HEK293 (cell line): ENCODE measurements at regions not wholly inside any gene's neighbourhood (a gene's known extent, or its start where the extent isn't known, plus 50 kb on each side); places are given as distances from the start of the nearest gene placed in this dataset.

Source experiments
- CTCF ChIA-PET: fragments of 350-600 bp; formaldehyde crosslinking; extraction: SDS; loops from one replicate; lab custom pipeline; 2021; ENCODE audit warnings: antibody characterized with exemption; lab: Yijun Ruan, JAX
- POLR2A ChIA-PET: fragments of 300-600 bp; formaldehyde crosslinking; extraction: SDS; loops from one replicate; lab custom pipeline; 2020; ENCODE audit warnings: antibody characterized with exemption, inconsistent platforms; lab: Yijun Ruan, JAX
- H3K27ac ChIP-seq: fragments of 200-500 bp; sonication (Bioruptor generic); 2 replicates; pipeline ENCODE4 v1.5.1; 2014; ENCODE audit warnings: low read depth, low read length, control low read depth, inconsistent platforms; ENCODE audit errors: extremely low read depth
- H3K36me3 ChIP-seq, 2 experiments: fragments of 200-500 bp in 1 of 2; sonication (Bioruptor generic) in 1 of 2; 1 replicate in 1 of 2; 2 replicates in 1 of 2; pipeline ENCODE4 v1.5.1; 2014 to 2017; ENCODE audit warnings: inconsistent platforms in 2 of 2, low read length in 2 of 2; ENCODE audit not compliant: control insufficient read depth in 2 of 2, insufficient read depth in 1 of 2
- H3K4me1 ChIP-seq: fragments of 200-500 bp; sonication (Bioruptor generic); 2 replicates; pipeline ENCODE4 v1.5.1; 2014; ENCODE audit warnings: mild to moderate bottlenecking, low read length, inconsistent platforms; ENCODE audit not compliant: control insufficient read depth, insufficient read depth
- H3K4me3 ChIP-seq: 2 replicates; pipeline ENCODE4 v1.5.1; 2011; ENCODE audit warnings: low read depth, mild to moderate bottlenecking, control low read depth, low read length, moderate library complexity
- H3K9me3 ChIP-seq: fragments of 200-500 bp; sonication (Bioruptor generic); 2 replicates; pipeline ENCODE4 v1.5.1; 2014; ENCODE audit warnings: low read depth, low read length, inconsistent platforms; ENCODE audit not compliant: control insufficient read depth, insufficient read depth
- GFI1B ChIP-seq: fragments of 450-650 bp; formaldehyde crosslinking; IDR thresholded peaks from 2 replicates; pipeline ENCODE4 v1.5.1; 2016; ENCODE audit warnings: missing biosample characterization, missing genetic modification characterization
- HOXC10 ChIP-seq: sonication (generic); formaldehyde crosslinking; IDR thresholded peaks from 2 replicates; pipeline ENCODE4 v1.8.1; 2023; ENCODE audit warnings: mild to moderate bottlenecking, missing genetic modification reagents
- KLF17 ChIP-seq: fragments of 450-650 bp; formaldehyde crosslinking; IDR thresholded peaks from 2 replicates; pipeline ENCODE4 v1.5.1; 2016; ENCODE audit warnings: missing biosample characterization, missing genetic modification characterization
- PRDM4 ChIP-seq: fragments of 450-650 bp; formaldehyde crosslinking; IDR thresholded peaks from 2 replicates; pipeline ENCODE4 v1.5.1; 2017; ENCODE audit warnings: missing biosample characterization, missing genetic modification characterization
- PRDM6 ChIP-seq: fragments of 450-650 bp; formaldehyde crosslinking; IDR thresholded peaks from 2 replicates; pipeline ENCODE4 v1.5.1; 2017; ENCODE audit warnings: missing biosample characterization, missing genetic modification characterization
- TRIM28 ChIP-seq: IDR thresholded peaks from 2 replicates; pipeline ENCODE4 v1.6.1; 2011; ENCODE audit warnings: low read length, control low read depth, borderline replicate concordance
- ZBTB17 ChIP-seq: fragments of 450-650 bp; formaldehyde crosslinking; IDR thresholded peaks from 2 replicates; pipeline ENCODE4 v1.5.1; 2016; ENCODE audit warnings: missing biosample characterization, missing genetic modification characterization
- ZFHX2 ChIP-seq: fragments of 450-650 bp; formaldehyde crosslinking; conservative IDR thresholded peaks from 2 replicates; pipeline ENCODE4 v1.5.1; 2016; ENCODE audit warnings: missing biosample characterization, missing genetic modification characterization
- ZFP3 ChIP-seq: fragments of 450-650 bp; formaldehyde crosslinking; IDR thresholded peaks from 2 replicates; pipeline ENCODE4 v1.5.1; 2016; ENCODE audit warnings: low read depth, missing biosample characterization, missing genetic modification characterization
- ZIC2 ChIP-seq: fragments of 450-650 bp; formaldehyde crosslinking; IDR thresholded peaks from 2 replicates; pipeline ENCODE4 v1.5.1; 2016; ENCODE audit warnings: missing biosample characterization, missing genetic modification characterization
- ZNF140 ChIP-seq: fragments of 450-650 bp; formaldehyde crosslinking; IDR thresholded peaks from 2 replicates; pipeline ENCODE4 v1.5.1; 2016; ENCODE audit warnings: missing biosample characterization, missing genetic modification characterization
- ZNF146 ChIP-seq: fragments of 450-650 bp; formaldehyde crosslinking; IDR thresholded peaks from 2 replicates; pipeline ENCODE4 v1.5.1; 2016; ENCODE audit warnings: missing biosample characterization, missing genetic modification characterization
- ZNF169 ChIP-seq: fragments of 450-650 bp; formaldehyde crosslinking; IDR thresholded peaks from 2 replicates; pipeline ENCODE4 v1.5.1; 2016; ENCODE audit warnings: missing biosample characterization, missing genetic modification characterization
- ZNF19 ChIP-seq: fragments of 450-650 bp; formaldehyde crosslinking; IDR thresholded peaks from 2 replicates; pipeline ENCODE4; 2016; ENCODE audit warnings: missing biosample characterization, missing genetic modification characterization, low read depth
- ZNF221 ChIP-seq: fragments of 450-650 bp; formaldehyde crosslinking; IDR thresholded peaks from 2 replicates; pipeline ENCODE4 v1.5.1; 2017; ENCODE audit warnings: missing biosample characterization, missing genetic modification characterization, borderline replicate concordance
- ZNF26 ChIP-seq: fragments of 450-650 bp; formaldehyde crosslinking; IDR thresholded peaks from 2 replicates; pipeline ENCODE4 v1.5.1; 2016; ENCODE audit warnings: missing biosample characterization, missing genetic modification characterization
- ZNF311 ChIP-seq: fragments of 450-650 bp; formaldehyde crosslinking; IDR thresholded peaks from 2 replicates; pipeline ENCODE4 v1.5.1; 2017; ENCODE audit warnings: missing biosample characterization, missing genetic modification characterization, borderline replicate concordance
- ZNF501 ChIP-seq: fragments of 450-650 bp; formaldehyde crosslinking; IDR thresholded peaks from 2 replicates; pipeline ENCODE4 v1.5.1; 2016; ENCODE audit warnings: missing biosample characterization, missing genetic modification characterization
- ZNF514 ChIP-seq: fragments of 450-650 bp; formaldehyde crosslinking; IDR thresholded peaks from 2 replicates; pipeline ENCODE4 v1.5.1; 2016; ENCODE audit warnings: missing biosample characterization, missing genetic modification characterization
- ZNF530 ChIP-seq: fragments of 450-650 bp; formaldehyde crosslinking; IDR thresholded peaks from 2 replicates; pipeline ENCODE4 v1.5.1; 2016; ENCODE audit warnings: low read depth, missing biosample characterization, missing genetic modification characterization
- ZNF549 ChIP-seq: fragments of 450-650 bp; IDR thresholded peaks from 2 replicates; pipeline ENCODE4 v1.5.1; 2018; ENCODE audit warnings: missing biosample characterization, missing genetic modification characterization, mild to moderate bottlenecking, inconsistent platforms, moderate library complexity
- ZNF555 ChIP-seq: fragments of 450-650 bp; formaldehyde crosslinking; conservative IDR thresholded peaks from 2 replicates; pipeline ENCODE4 v1.5.1; 2017; ENCODE audit warnings: missing biosample characterization, mild to moderate bottlenecking, missing genetic modification characterization, inconsistent platforms
- ZNF596 ChIP-seq: fragments of 450-650 bp; IDR thresholded peaks from 2 replicates; pipeline ENCODE4 v1.5.0; 2018; ENCODE audit warnings: missing biosample characterization, mild to moderate bottlenecking, missing genetic modification characterization, moderate library complexity
- ZNF600 ChIP-seq: fragments of 450-650 bp; formaldehyde crosslinking; IDR thresholded peaks from 2 replicates; pipeline ENCODE4 v1.5.1; 2016; ENCODE audit warnings: missing biosample characterization, missing genetic modification characterization
- ZNF654 ChIP-seq: fragments of 450-650 bp; formaldehyde crosslinking; IDR thresholded peaks from 2 replicates; pipeline ENCODE4 v1.5.1; 2016; ENCODE audit warnings: low read depth, missing biosample characterization, missing genetic modification characterization
- ZNF792 ChIP-seq: fragments of 450-650 bp; formaldehyde crosslinking; IDR thresholded peaks from 2 replicates; pipeline ENCODE4 v1.5.1; 2016; ENCODE audit warnings: missing biosample characterization, missing genetic modification characterization
- ZNF830 ChIP-seq: fragments of 450-650 bp; IDR thresholded peaks from 2 replicates; pipeline ENCODE4 v1.5.0; 2018; ENCODE audit warnings: missing biosample characterization, missing genetic modification characterization, low read depth, mild to moderate bottlenecking, moderate library complexity
- ZNF837 ChIP-seq: fragments of 450-650 bp; formaldehyde crosslinking; IDR thresholded peaks from 2 replicates; pipeline ENCODE4 v1.5.1; 2016; ENCODE audit warnings: missing biosample characterization, missing genetic modification characterization

GRCh38 chr3:102544741-102545140, 109.9 kb downstream of the ZPLD1 start:
- no peaks in the 10 kb centered on the region for H3K9me3 ChIP-seq
- no peaks in the 10 kb centered on the region for H3K36me3 ChIP-seq
- CTCF ChIA-PET: interaction anchor here (0.8 kb wide), 1 partner anchor 315 kb away, joined by 3 read pairs; no protein-coding TSS in a partner anchor
- POLR2A ChIA-PET: no interaction called here
- no peaks in the 10 kb centered on the region for H3K4me1 ChIP-seq
- TF ChIP-seq ZNF311 (tag by site-specific recombination) (no peak), PRDM6 (tag by site-specific recombination) (no peak), ZNF555 (tag by site-specific recombination) (no peak), ZNF514 (tag by site-specific recombination) (no peak), TRIM28 (no peak), ZNF792 (tag by site-specific recombination) (no peak), GFI1B (tag by site-specific recombination) (no peak), ZNF837 (tag by site-specific recombination) (no peak), ZNF530 (no peak), ZNF140 (no peak), ZFHX2 (no peak), ZFP3 (tag by site-specific recombination) (no peak), ZNF596 (tag by site-specific recombination) (no peak), ZNF600 (tag by site-specific recombination) (no peak), ZIC2 (tag by site-specific recombination) (no peak)
- H3K27ac ChIP-seq: no peak overlapping the region
- H3K4me3 ChIP-seq: no peak overlapping the region

GRCh38 chr3:102545276-102545675, 110.5 kb downstream of the ZPLD1 start:
- TF ChIP-seq ZNF501 (tag by site-specific recombination) (no peak), ZNF654 (no peak), ZNF830 (no peak), ZNF221 (tag by site-specific recombination) (no peak), ZNF169 (tag by site-specific recombination) (no peak), ZNF311 (tag by site-specific recombination) (no peak), ZNF549 (no peak), KLF17 (no peak), ZNF26 (no peak), ZNF146 (tag by site-specific recombination) (no peak), HOXC10 (CRISPR knock-in tag) (no peak), ZNF19 (tag by site-specific recombination) (no peak), PRDM4 (tag by site-specific recombination) (no peak), ZBTB17 (tag by site-specific recombination) (no peak)
- POLR2A ChIA-PET: no interaction called here
- H3K36me3 ChIP-seq: no peaks in the 10 kb centered on the region
- H3K9me3 ChIP-seq: no peaks in the 10 kb centered on the region
- H3K27ac ChIP-seq: no peak overlapping the region
- CTCF ChIA-PET: no interaction called here
- no peaks in the 10 kb centered on the region for H3K4me1 ChIP-seq
- no peak overlapping the region for H3K4me3 ChIP-seq
